K562 (cell line): ENCODE measurements at regions not wholly inside any gene's neighbourhood (a gene's known extent, or its start where the extent isn't known, plus 50 kb on each side); places are given as distances from the start of the nearest gene placed in this dataset.

Experiments used
- ATAC-seq: fragments of 200-7000 bp; cut with Tn5 transposase; 3 replicates; pipeline ENCODE4 v1.9.1; 2020; ENCODE audit warnings: moderate library complexity
- BruUV-seq: library from RNA; stranded (reverse); fragments of 400-500 nt; replicated peaks from 2 replicates; lab custom pipeline; 2021; lab: Mats Ljungman, UMichigan
- CTCF ChIA-PET: fragments of 300-600 bp; formaldehyde crosslinking; extraction: SDS; loops from one replicate; lab custom pipeline; 2021; ENCODE audit warnings: low intra/inter-chr PET ratio; lab: Yijun Ruan, JAX
- POLR2A ChIA-PET: fragments of 300-600, 350-650 bp; sonication (Branson Sonifier 250); formaldehyde crosslinking; extraction: SDS; loops from one replicate; lab custom pipeline; 2021; ENCODE audit warnings: antibody characterized with exemption, inconsistent platforms; lab: Yijun Ruan, JAX
- DNase-seq, 4 experiments: peaks; one replicate each; pipeline versions ENCODE4 v3.0.0 to v3.0.0-alpha.2; 2011 to 2018; ENCODE audit warnings: low spot score in 3 of 4, mixed read lengths in 3 of 4; ENCODE audit errors: extremely low read depth in 1 of 4
- FAIRE-seq: peaks from 2 replicates; lab custom pipeline; 2011; peaks lifted over from hg19 to GRCh38; lab: Jason Lieb, UNC
- H2AFZ ChIP-seq: 2 replicates; pipeline ENCODE4 v1.6.0; 2011; ENCODE audit warnings: low read depth, low read length, control low read depth, inconsistent platforms
- H3K27ac ChIP-seq: fragments of 200-600 bp; 3 replicates; pipeline ENCODE4 v1.8.0; 2011; ENCODE audit warnings: low read depth, mild to moderate bottlenecking, control low read depth, inconsistent platforms, low read length, moderate library complexity, mixed read lengths; ENCODE audit errors: extremely low read depth
- H3K27me3 ChIP-seq, 2 experiments: fragments of 300-600 bp in 1 of 2; 2 replicates in 1 of 2; 3 replicates in 1 of 2; pipeline versions ENCODE4 v1.6.0 to v1.8.0; 2011; ENCODE audit warnings: inconsistent platforms in 2 of 2, low read length in 2 of 2, mild to moderate bottlenecking in 1 of 2, mixed read lengths in 1 of 2, moderate library complexity in 1 of 2; ENCODE audit not compliant: control insufficient read depth in 2 of 2, insufficient read depth in 2 of 2
- H3K36me3 ChIP-seq: fragments of 300-600 bp; 3 replicates; pipeline ENCODE4 v1.8.0; 2011; ENCODE audit warnings: mild to moderate bottlenecking, low read length, inconsistent platforms; ENCODE audit not compliant: control insufficient read depth, insufficient read depth
- H3K4me1 ChIP-seq, 2 experiments: fragments of 200-600 bp in 1 of 2; replicated peaks in 1 of 2; 2 replicates in 1 of 2; 3 replicates in 1 of 2; pipeline versions ENCODE4 v1.5.1 to v1.8.0; 2011; ENCODE audit warnings: inconsistent platforms in 2 of 2, low read length in 2 of 2, mild to moderate bottlenecking in 1 of 2, mixed read lengths in 1 of 2, moderate library complexity in 1 of 2; ENCODE audit not compliant: control insufficient read depth in 2 of 2, insufficient read depth in 2 of 2
- H3K4me2 ChIP-seq: 2 replicates; pipeline ENCODE4 v1.6.1; 2011; ENCODE audit warnings: low read length, control low read depth, inconsistent platforms, mixed read lengths; ENCODE audit not compliant: insufficient read depth
- H3K4me3 ChIP-seq: fragments of 200-600 bp; sonication (generic), shearing (Covaris generic); 2 replicates; pipeline ENCODE4 v1.5.1; 2016; ENCODE audit warnings: control low read depth, inconsistent platforms
- H3K79me2 ChIP-seq: fragments of 200-600 bp; 3 replicates; pipeline ENCODE4 v1.8.0; 2011; ENCODE audit warnings: low read length, inconsistent platforms; ENCODE audit not compliant: control insufficient read depth, insufficient read depth
- H3K9ac ChIP-seq, 2 experiments: 2 replicates each; pipeline versions ENCODE4 v1.6.0 to v1.6.1; 2011; ENCODE audit warnings: low read depth in 2 of 2, low read length in 2 of 2, control low read depth in 1 of 2, inconsistent platforms in 1 of 2, mild to moderate bottlenecking in 1 of 2, mixed read lengths in 1 of 2; ENCODE audit not compliant: insufficient read depth in 1 of 2
- H3K9me1 ChIP-seq: one replicate; pipeline ENCODE4 v1.6.0; 2011; ENCODE audit warnings: inconsistent platforms, mild to moderate bottlenecking, low read length, moderate library complexity; ENCODE audit not compliant: control insufficient read depth, insufficient read depth
- H3K9me3 ChIP-seq: replicated peaks from 2 replicates; pipeline ENCODE4 v1.5.1; 2011; ENCODE audit warnings: low read depth, low read length, inconsistent platforms; ENCODE audit not compliant: control insufficient read depth, insufficient read depth
- H4K20me1 ChIP-seq: replicated peaks from 2 replicates; pipeline ENCODE4 v1.6.1; 2011; ENCODE audit warnings: low read length, inconsistent platforms, mixed read lengths; ENCODE audit not compliant: control insufficient read depth, insufficient read depth
- EZH2 ChIP-seq: IDR thresholded peaks from 2 replicates; pipeline ENCODE4 v1.6.1; 2012; ENCODE audit warnings: low read depth, mild to moderate bottlenecking, inconsistent platforms, low read length, borderline replicate concordance
- MCM3 ChIP-seq: fragments of 450-650 bp; IDR thresholded peaks from 2 replicates; pipeline ENCODE4 v1.6.1; 2016
- ZNF239 ChIP-seq: fragments of 250-450 bp; sonication (Bioruptor Pico); IDR thresholded peaks from 2 replicates; pipeline ENCODE4 v1.4.0; 2020; ENCODE audit warnings: mild to moderate bottlenecking
- WGBS: fragments of 100-300 bp; shearing (Covaris generic); methylation state at CpG from one replicate; pipeline ENCODE4 v1.1.6; 2016; ENCODE audit warnings: low coverage, mixed read lengths; ENCODE audit not compliant: insufficient coverage; ENCODE audit errors: missing lambda C conversion rate; 5-methylcytosine and 5-hydroxymethylcytosine counted together
- in situ Hi-C: fragments of 300-500 bp; cut with MboI; formaldehyde crosslinking; loops from 4 replicates; pipeline ENCODE4 v1.15.0; 2018; ENCODE audit warnings: inconsistent platforms, mixed read lengths
- intact Hi-C: fragments of 100-400 bp; cut with micrococcal nuclease; formaldehyde crosslinking; loops from 2 replicates; pipeline ENCODE4 v1.14.2; 2022
- TF ChIP-seq, protein P1 (sequence below): sonication (generic); formaldehyde crosslinking; IDR thresholded peaks from 2 replicates; pipeline ENCODE4 v1.8.0; 2022; ENCODE audit warnings: mild to moderate bottlenecking, missing genetic modification reagents

DNA sequence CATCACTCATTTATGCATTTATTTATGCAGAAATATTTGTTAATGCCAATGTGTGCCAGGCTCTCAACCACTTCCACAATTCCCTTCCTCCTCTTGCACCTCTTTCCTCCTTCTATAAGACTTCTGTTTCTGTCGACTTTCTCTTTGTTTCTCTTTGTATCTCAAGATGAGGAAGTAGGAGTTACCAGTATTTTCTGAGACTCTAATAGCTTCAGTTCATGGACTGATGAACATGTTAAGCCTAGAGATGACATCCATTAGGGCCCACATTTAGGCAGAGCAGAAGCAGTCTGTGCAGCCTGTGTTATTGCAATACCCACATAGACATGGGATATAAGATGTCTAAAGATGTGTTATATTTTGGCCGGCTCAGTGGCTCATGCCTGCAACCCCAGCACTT is 241.8 kb upstream of the SMIM31 start:
- H3K4me2 ChIP-seq = no peak overlapping the region
- FAIRE-seq (no peak), ATAC-seq (no peak), DNase-seq (no peak)
- intact Hi-C loops (no loop called here), in situ Hi-C loops (no loop called here)
- no peaks in the 10 kb centered on the region for H3K4me1 ChIP-seq
- no peak overlapping the region for H2AFZ ChIP-seq
- ChIA-PET CTCF (no interaction called here), POLR2A (no interaction called here)
- TF ChIP-seq ZNF239 (CRISPR knock-in tag) = no peak
- TF ChIP-seq, protein P1, sequence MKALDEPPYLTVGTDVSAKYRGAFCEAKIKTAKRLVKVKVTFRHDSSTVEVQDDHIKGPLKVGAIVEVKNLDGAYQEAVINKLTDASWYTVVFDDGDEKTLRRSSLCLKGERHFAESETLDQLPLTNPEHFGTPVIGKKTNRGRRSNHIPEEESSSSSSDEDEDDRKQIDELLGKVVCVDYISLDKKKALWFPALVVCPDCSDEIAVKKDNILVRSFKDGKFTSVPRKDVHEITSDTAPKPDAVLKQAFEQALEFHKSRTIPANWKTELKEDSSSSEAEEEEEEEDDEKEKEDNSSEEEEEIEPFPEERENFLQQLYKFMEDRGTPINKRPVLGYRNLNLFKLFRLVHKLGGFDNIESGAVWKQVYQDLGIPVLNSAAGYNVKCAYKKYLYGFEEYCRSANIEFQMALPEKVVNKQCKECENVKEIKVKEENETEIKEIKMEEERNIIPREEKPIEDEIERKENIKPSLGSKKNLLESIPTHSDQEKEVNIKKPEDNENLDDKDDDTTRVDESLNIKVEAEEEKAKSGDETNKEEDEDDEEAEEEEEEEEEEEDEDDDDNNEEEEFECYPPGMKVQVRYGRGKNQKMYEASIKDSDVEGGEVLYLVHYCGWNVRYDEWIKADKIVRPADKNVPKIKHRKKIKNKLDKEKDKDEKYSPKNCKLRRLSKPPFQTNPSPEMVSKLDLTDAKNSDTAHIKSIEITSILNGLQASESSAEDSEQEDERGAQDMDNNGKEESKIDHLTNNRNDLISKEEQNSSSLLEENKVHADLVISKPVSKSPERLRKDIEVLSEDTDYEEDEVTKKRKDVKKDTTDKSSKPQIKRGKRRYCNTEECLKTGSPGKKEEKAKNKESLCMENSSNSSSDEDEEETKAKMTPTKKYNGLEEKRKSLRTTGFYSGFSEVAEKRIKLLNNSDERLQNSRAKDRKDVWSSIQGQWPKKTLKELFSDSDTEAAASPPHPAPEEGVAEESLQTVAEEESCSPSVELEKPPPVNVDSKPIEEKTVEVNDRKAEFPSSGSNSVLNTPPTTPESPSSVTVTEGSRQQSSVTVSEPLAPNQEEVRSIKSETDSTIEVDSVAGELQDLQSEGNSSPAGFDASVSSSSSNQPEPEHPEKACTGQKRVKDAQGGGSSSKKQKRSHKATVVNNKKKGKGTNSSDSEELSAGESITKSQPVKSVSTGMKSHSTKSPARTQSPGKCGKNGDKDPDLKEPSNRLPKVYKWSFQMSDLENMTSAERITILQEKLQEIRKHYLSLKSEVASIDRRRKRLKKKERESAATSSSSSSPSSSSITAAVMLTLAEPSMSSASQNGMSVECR = no peak
- no peak for TF ChIP-seq EZH2
- TF ChIP-seq MCM3 = no peak
- no peaks in the 10 kb centered on the region for H3K36me3 ChIP-seq
- no peaks in the 10 kb centered on the region for H3K9me1 ChIP-seq
- no peak overlapping the region for H3K9ac ChIP-seq
- no peak overlapping the region for H3K27ac ChIP-seq
- BruUV-seq = no TSS peak
- H3K9me3 ChIP-seq = no peaks in the 10 kb centered on the region; the same call in 1 of the 2 replicates
- no peak overlapping the region for H3K4me3 ChIP-seq
- WGBS = 0% methylated on average over 2 of the region's 2 CpGs
- H3K79me2 ChIP-seq = no peaks in the 10 kb centered on the region
- H4K20me1 ChIP-seq = no peaks in the 10 kb centered on the region
- no peaks in the 10 kb centered on the region for H3K27me3 ChIP-seq
